Muscle of back (tissue), 3 donors: ENCODE measurements at regions not wholly inside any gene's neighbourhood (a gene's known extent, or its start where the extent isn't known, plus 50 kb on each side); places are given as distances from the start of the nearest gene placed in this dataset.

Experiments used
- DNase-seq, 3 donors: peaks; one replicate each; pipeline versions ENCODE4 v3.0.0 to v3.0.0-alpha.2; 2013

GRCh38 chrX:38991656-38992440 is 190.6 kb downstream of the MID1IP1 start:
- no peak for DNase-seq

GRCh38 chrX:38992441-38993096 is 191.3 kb downstream of the MID1IP1 start:
- DNase-seq: no peak

GRCh38 chrX:38993500-38993899 is 192.2 kb downstream of the MID1IP1 start:
- no peak for DNase-seq

- no peak for DNase-seq
Measured at GRCh38 chrX:38999099-38999498, 197.8 kb downstream of the MID1IP1 start.

GRCh38 chrX:38999967-39000745 is 198.9 kb downstream of the MID1IP1 start:
- DNase-seq: no peak

GRCh38 chrX:39000802-39001201 is 199.5 kb downstream of the MID1IP1 start:
- no peak for DNase-seq

GRCh38 chrX:39002466-39002865 is 201.2 kb downstream of the MID1IP1 start:
- no peak for DNase-seq

- no peak for DNase-seq
Measured at GRCh38 chrX:39008549-39008948, 207.3 kb downstream of the MID1IP1 start.

- no peak for DNase-seq
Measured at GRCh38 chrX:39011454-39012221, 210.4 kb downstream of the MID1IP1 start.

GRCh38 chrX:39012621-39013111 is 211.4 kb downstream of the MID1IP1 start:
- DNase-seq: no peak

GRCh38 chrX:39016556-39016955 is 215.3 kb downstream of the MID1IP1 start:
- no peak for DNase-seq

GRCh38 chrX:39017077-39017476 is 215.8 kb downstream of the MID1IP1 start:
- no peak for DNase-seq

GRCh38 chrX:39017716-39018115 is 216.5 kb downstream of the MID1IP1 start:
- no peak for DNase-seq

- DNase-seq: no peak
Measured at GRCh38 chrX:39018541-39018940, 217.3 kb downstream of the MID1IP1 start.

- no peak for DNase-seq
Measured at GRCh38 chrX:39019056-39019455, 217.8 kb downstream of the MID1IP1 start.

- no peak for DNase-seq
Measured at GRCh38 chrX:39020051-39020669, 218.9 kb downstream of the MID1IP1 start.

GRCh38 chrX:39022106-39022505 is 220.8 kb downstream of the MID1IP1 start:
- DNase-seq: no peak

- no peak for DNase-seq
Measured at GRCh38 chrX:39029221-39029620, 228.0 kb downstream of the MID1IP1 start.

- no peak for DNase-seq
Measured at GRCh38 chrX:39030636-39031035, 229.4 kb downstream of the MID1IP1 start.

GRCh38 chrX:39039890-39040289 is 238.6 kb downstream of the MID1IP1 start:
- no peak for DNase-seq

GRCh38 chrX:39043838-39044550 is 242.7 kb downstream of the MID1IP1 start:
- no peak for DNase-seq
